SK-N-MC (cell line): ENCODE measurements at regions not wholly inside any gene's neighbourhood (a gene's known extent, or its start where the extent isn't known, plus 50 kb on each side); places are given as distances from the start of the nearest gene placed in this dataset.
A peak's percentile ranks its signal among the peaks of the same experiment; 100 is the strongest.

Experiments used
- DNase-seq: peaks from one replicate; pipeline ENCODE4 v3.0.0-alpha.2; 2011; ENCODE audit warnings: low read depth, low spot score
- H3K27ac ChIP-seq: fragments of 200-600 bp; sonication (generic); 2 replicates; pipeline ENCODE4 v1.5.1; 2016; ENCODE audit warnings: mixed run types
- H3K36me3 ChIP-seq: fragments of 200-600 bp; sonication (generic); 2 replicates; pipeline ENCODE4 v1.6.1; 2017; ENCODE audit warnings: antibody characterized with exemption, low read length, mixed read lengths; ENCODE audit not compliant: insufficient read depth
- H3K4me3 ChIP-seq: fragments of 200-600 bp; sonication (generic); 2 replicates; pipeline ENCODE4 v1.5.1; 2016
- H3K9ac ChIP-seq: fragments of 200-600 bp; sonication (generic); 2 replicates; pipeline ENCODE4 v1.8.0; 2017; ENCODE audit warnings: mixed run types, mixed read lengths; ENCODE audit not compliant: insufficient read length
- H3K9me3 ChIP-seq: fragments of 200-600 bp; sonication (generic); 2 replicates; pipeline ENCODE4 v1.6.1; 2017; ENCODE audit warnings: low read depth, mild to moderate bottlenecking, antibody characterized with exemption, low read length, moderate library complexity, mixed read lengths
- EZH2 ChIP-seq: fragments of 200-600 bp; sonication (generic); IDR thresholded peaks from one replicate; pipeline ENCODE4 v1.6.1; 2017; ENCODE audit warnings: antibody characterized with exemption
- FOXP2 ChIP-seq: optimal IDR thresholded peaks from 2 replicates; pipeline ENCODE3; 2011; ENCODE audit warnings: mild to moderate bottlenecking, moderate library complexity; ENCODE audit not compliant: insufficient read depth; ENCODE audit errors: extremely low read length, control extremely low read depth
- POLR2AphosphoS5 ChIP-seq: IDR thresholded peaks from 2 replicates; pipeline ENCODE4 v1.6.1; 2012; ENCODE audit warnings: mild to moderate bottlenecking, low read depth, low read length, borderline replicate concordance

DNA sequence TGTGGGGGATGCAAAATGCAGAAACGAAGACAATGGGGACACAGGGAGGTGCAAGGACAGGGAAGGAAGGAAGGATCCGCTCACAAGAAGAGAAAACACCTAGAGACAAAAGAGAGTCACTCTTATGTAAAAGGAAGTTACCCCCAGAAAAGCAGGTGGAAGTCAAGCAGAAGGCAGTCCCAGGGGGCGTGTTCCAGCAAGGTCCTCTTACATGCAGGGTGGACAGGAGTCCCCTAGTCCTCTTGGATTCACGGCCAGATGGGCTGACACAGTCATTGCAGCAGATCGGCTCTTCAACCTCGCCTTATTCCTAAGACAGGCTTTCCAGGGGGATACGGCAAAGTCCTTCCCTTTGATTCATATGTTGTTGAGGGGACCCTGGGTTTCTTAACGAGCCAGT, 83.9 kb upstream of the SPATA13 start:
- no peak overlapping the region for H3K27ac ChIP-seq
- no peak overlapping the region for H3K9ac ChIP-seq
- H3K4me3 ChIP-seq = no peak overlapping the region
- H3K9me3 ChIP-seq = no peaks in the 10 kb centered on the region
- TF ChIP-seq POLR2AphosphoS5 (no peak), FOXP2 (no peak), EZH2 (no peak)
- no peaks in the 10 kb centered on the region for H3K36me3 ChIP-seq
- no peak for DNase-seq

DNA sequence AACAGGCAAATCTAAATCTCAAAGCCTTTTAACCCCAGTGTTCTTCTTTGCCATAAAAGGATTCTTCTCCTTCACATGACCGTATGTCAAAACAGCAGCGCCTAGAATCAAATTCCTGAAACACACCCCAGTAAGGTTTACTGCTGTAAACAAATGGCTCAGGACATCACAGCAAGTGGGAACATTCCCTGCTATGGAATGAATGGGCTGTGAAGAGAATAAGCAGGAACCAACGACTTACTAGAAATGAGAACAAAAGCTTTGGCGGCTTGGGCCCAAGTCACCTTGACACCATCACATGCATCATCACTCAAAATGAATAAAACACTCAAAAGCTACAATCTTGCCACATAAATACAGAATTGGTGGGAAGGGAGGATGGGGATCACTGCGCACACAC, 80.4 kb upstream of the SPATA13 start:
- DNase-seq = no peak
- Histone ChIP-seq H3K4me3 (no peak overlapping the region), H3K27ac (no peak overlapping the region), H3K9ac (no peak overlapping the region), H3K9me3 (no peaks in the 10 kb centered on the region), H3K36me3 (no peaks in the 10 kb centered on the region)
- no peak for TF ChIP-seq POLR2AphosphoS5
- no peak for TF ChIP-seq FOXP2
- no peak for TF ChIP-seq EZH2

DNA sequence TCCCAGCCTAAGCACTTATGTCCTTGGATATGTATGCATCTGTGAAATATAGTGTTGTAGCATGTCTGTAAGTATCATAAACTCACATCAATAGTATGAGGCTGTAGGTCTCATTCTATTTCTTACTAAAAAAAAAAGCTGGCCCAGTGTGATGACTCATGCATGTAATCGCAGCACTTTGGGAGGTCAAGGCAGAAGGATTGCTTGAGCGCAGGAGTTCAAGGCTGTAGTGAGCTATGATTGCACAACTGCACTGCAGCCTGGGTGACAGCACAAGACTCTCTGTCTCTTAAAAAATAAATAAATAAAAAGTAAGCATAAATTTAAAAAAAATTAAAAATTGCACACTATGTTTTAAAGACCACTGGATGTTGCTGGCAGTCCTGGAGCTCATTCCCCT, 79.1 kb upstream of the SPATA13 start:
- no peak for TF ChIP-seq FOXP2
- no peak for TF ChIP-seq EZH2
- no peak for TF ChIP-seq POLR2AphosphoS5
- no peaks in the 10 kb centered on the region for H3K36me3 ChIP-seq
- H3K27ac ChIP-seq = no peak overlapping the region
- H3K9ac ChIP-seq = no peak overlapping the region
- H3K4me3 ChIP-seq = no peak overlapping the region
- DNase-seq = no peak
- no peaks in the 10 kb centered on the region for H3K9me3 ChIP-seq

DNA sequence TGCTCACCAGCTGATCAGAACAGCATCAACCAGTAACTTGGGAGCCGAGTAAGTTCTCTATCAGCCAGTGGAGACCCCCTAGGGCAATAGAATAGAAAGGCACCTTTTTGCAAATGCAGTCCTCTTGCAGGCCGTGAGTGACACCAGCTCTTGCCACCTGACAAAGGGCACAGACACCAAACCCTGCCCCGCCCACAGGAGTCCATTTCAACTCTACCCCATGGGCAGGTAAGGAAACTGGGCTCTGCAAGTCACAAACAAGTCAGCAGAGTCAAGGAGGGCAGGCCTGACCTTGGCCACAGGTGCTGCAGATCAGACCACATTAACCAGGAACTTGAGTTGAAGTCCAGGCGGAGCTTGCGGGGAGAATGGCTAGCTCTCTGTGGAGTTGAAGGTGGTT, 77.4 kb upstream of the SPATA13 start:
- TF ChIP-seq FOXP2 (no peak), POLR2AphosphoS5 (no peak), EZH2 (no peak)
- Histone ChIP-seq H3K36me3 (no peaks in the 10 kb centered on the region), H3K9ac (no peak overlapping the region), H3K4me3 (no peak overlapping the region), H3K9me3 (no peaks in the 10 kb centered on the region), H3K27ac (no peak overlapping the region)
- no peak for DNase-seq

DNA sequence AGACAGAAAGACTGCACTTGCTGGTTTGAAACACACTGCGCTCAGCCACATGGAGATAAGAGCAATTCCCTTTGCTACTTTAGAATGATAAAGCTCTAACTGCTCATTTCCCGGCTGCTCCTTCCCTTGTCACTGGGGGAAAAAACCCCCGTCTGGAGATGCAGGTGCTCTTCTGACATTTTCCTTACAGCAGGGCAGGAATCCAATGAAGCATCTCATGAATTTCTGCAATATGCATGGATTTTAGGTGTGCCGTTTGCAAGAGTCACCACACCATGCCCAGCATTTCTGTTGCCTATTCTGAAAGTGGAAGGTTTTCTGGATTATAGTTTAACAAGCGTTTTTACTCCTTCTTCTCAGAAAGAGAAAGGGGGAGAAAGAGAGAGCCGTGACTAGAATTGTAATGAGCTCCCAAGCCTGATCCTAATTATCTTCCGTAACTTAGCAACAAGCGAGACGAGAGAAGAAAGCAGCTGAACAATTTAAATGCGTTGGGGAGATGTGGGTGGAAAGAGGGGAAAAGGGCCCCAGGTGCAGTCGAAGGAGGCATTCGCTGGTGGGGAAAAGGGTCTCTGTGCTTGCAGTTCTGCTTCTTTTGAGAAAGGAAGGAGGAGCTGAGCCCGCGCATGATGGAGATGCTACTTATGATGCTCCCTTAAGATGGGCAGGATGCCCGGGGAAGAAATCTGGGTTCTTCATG, 76.6 kb upstream of the SPATA13 start:
- no peak overlapping the region for H3K27ac ChIP-seq
- no peaks in the 10 kb centered on the region for H3K36me3 ChIP-seq
- no peak for DNase-seq
- H3K9ac ChIP-seq = no peak overlapping the region
- TF ChIP-seq EZH2 (no peak), FOXP2 (no peak), POLR2AphosphoS5 (no peak)
- H3K4me3 ChIP-seq = peak overlapping the region; percentile 57
- no peaks in the 10 kb centered on the region for H3K9me3 ChIP-seq

DNA sequence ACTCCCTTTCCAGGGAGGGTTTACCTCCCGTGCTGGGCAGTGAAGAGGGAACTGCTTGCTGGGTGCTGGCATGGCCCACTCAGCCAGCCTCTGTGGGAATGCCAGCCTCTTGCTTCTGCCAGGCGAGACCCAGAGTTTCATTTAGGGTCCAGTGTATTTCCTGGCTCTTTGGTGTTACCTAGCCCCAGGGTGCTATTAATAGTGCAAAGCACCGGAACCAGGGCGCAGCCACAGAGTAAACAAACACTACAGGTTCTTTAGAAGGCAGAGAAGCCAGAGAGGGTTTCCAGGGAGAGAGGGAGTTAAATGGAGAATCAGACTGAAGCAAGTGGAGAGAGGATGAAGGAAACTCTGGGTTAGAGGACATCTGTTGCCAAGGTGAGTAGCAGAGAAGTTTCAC, 74.9 kb upstream of the SPATA13 start:
- no peak for DNase-seq
- Histone ChIP-seq H3K4me3 (no peak overlapping the region), H3K9me3 (no peaks in the 10 kb centered on the region), H3K9ac (no peak overlapping the region), H3K36me3 (no peaks in the 10 kb centered on the region), H3K27ac (no peak overlapping the region)
- TF ChIP-seq POLR2AphosphoS5 (no peak), EZH2 (no peak), FOXP2 (no peak)

DNA sequence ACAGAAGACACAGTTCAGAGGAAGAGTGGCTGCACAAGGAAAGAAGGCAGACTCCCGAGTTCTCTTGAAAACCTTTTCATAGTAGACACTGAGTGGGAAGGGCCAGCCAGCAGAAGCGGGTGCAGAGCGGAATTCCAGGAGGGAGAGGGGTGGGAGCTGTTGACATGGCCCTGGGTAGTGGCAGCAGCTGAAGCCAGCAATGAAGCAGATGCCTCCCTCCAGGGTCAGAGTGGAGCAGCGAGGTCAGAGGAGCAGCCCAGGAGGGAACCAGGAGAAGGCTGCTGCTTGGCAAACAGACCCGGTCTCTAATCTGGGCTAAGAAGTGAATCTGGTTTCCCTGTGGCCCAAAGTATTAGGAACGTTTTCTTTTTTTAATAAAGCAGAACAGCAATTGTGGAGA, 73.9 kb upstream of the SPATA13 start:
- H3K36me3 ChIP-seq = no peaks in the 10 kb centered on the region
- DNase-seq = no peak
- no peak overlapping the region for H3K9ac ChIP-seq
- no peak overlapping the region for H3K27ac ChIP-seq
- no peak for TF ChIP-seq FOXP2
- TF ChIP-seq POLR2AphosphoS5 = no peak
- TF ChIP-seq EZH2 = no peak
- no peak overlapping the region for H3K4me3 ChIP-seq
- H3K9me3 ChIP-seq = no peaks in the 10 kb centered on the region

DNA sequence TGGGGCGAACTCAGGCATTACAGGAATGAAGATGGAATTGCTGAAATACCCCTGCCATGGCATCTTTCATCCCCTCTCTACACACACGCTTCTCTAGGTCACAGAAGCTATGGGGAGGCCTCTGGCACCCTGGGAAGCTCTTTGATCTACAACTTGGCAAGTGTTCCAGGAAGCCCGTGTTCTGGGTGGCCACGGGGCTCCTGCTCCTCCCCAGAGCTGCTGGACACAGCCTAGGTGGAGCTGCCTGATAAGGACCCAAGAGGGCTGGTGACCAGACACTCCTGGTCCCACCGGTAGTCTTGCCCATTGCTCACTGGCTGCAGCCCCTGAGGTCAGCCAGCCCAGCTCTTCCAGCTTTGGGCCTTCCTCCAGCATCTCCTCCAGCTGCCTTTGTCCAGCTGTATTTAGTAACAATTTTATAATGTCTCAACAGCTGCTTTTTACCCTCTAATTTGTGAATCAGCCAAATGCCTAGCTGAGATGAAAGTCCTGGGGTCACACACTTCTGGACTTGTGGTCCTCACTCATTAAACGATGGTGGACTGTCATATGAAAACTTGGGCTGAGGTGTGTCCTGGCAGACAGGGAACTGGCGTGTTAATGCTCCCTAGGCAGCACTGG, 72.8 kb upstream of the SPATA13 start:
- Histone ChIP-seq H3K9ac (no peak overlapping the region), H3K36me3 (no peaks in the 10 kb centered on the region), H3K27ac (no peak overlapping the region), H3K4me3 (no peak overlapping the region), H3K9me3 (no peaks in the 10 kb centered on the region)
- TF ChIP-seq EZH2 (no peak), POLR2AphosphoS5 (no peak), FOXP2 (no peak)
- no peak for DNase-seq
